IMR-90 (cell line): ENCODE measurements at regions not wholly inside any gene's neighbourhood (a gene's known extent, or its start where the extent isn't known, plus 50 kb on each side); places are given as distances from the start of the nearest gene placed in this dataset.

Experiments used
- ATAC-seq: fragments of 200-7000 bp; cut with Tn5 transposase; 2 replicates; pipeline ENCODE4 v1.9.1; 2020; ENCODE audit warnings: low read depth, mild to moderate bottlenecking, moderate library complexity
- BruUV-seq: library from RNA; stranded (reverse); fragments of 400-500 nt; replicated peaks from 2 replicates; lab custom pipeline; 2021; lab: Mats Ljungman, UMichigan
- CTCF ChIA-PET: fragments of 300-600 bp; formaldehyde crosslinking; extraction: SDS; loops from one replicate; lab custom pipeline; 2021; ENCODE audit warnings: antibody characterized with exemption; lab: Yijun Ruan, JAX
- POLR2A ChIA-PET: fragments of 300-600 bp; sonication (Branson Sonifier 250); formaldehyde crosslinking; loops from one replicate; lab custom pipeline; 2022; ENCODE audit warnings: antibody characterized with exemption; ENCODE audit not compliant: unreplicated experiment; lab: Charles Lee
- DNase-seq: peaks from one replicate; pipeline ENCODE4 v3.0.0; 2013
- H2AFZ ChIP-seq: replicated peaks from 2 replicates; pipeline ENCODE3; 2013; ENCODE audit warnings: low read length, mild to moderate bottlenecking; ENCODE audit not compliant: poor library complexity
- H2AK5ac ChIP-seq: 2 replicates; pipeline ENCODE4 v1.6.1; 2013; ENCODE audit warnings: low read depth, low read length, inconsistent platforms
- H2AK9ac ChIP-seq: replicated peaks from 2 replicates; pipeline ENCODE3; 2013; ENCODE audit warnings: mild to moderate bottlenecking, low read depth, low read length, moderate library complexity; ENCODE audit not compliant: poor library complexity
- H2BK120ac ChIP-seq: 2 replicates; pipeline ENCODE4 v1.6.1; 2013; ENCODE audit warnings: low read depth, low read length, inconsistent platforms
- H2BK15ac ChIP-seq: 3 replicates; pipeline ENCODE4 v1.6.1; 2013; ENCODE audit warnings: low read depth, low read length, inconsistent platforms
- H2BK20ac ChIP-seq: 2 replicates; pipeline ENCODE4 v1.6.1; 2013; ENCODE audit warnings: low read depth, mild to moderate bottlenecking, inconsistent platforms, low read length, moderate library complexity
- H2BK5ac ChIP-seq: 2 replicates; pipeline ENCODE4 v1.6.1; 2013; ENCODE audit warnings: mild to moderate bottlenecking, low read depth, low read length, inconsistent platforms; ENCODE audit not compliant: poor library complexity, severe bottlenecking
- H3K14ac ChIP-seq: replicated peaks from 2 replicates; pipeline ENCODE4 v1.6.1; 2013; ENCODE audit warnings: low read depth, low read length, inconsistent platforms
- H3K18ac ChIP-seq: 2 replicates; pipeline ENCODE4 v1.6.1; 2013; ENCODE audit warnings: low read depth, low read length, control low read depth
- H3K23ac ChIP-seq: 2 replicates; pipeline ENCODE4 v1.6.1; 2013; ENCODE audit warnings: low read depth, low read length, inconsistent platforms
- H3K27ac ChIP-seq: 2 replicates; pipeline ENCODE4 v1.5.1; 2013; ENCODE audit warnings: mild to moderate bottlenecking, control low read depth, low read length; ENCODE audit not compliant: insufficient read depth
- H3K27me3 ChIP-seq: 2 replicates; pipeline ENCODE4 v1.6.1; 2013; ENCODE audit warnings: low read length; ENCODE audit not compliant: control insufficient read depth, insufficient read depth
- H3K36me3 ChIP-seq: 2 replicates; pipeline ENCODE4 v1.6.1; 2013; ENCODE audit warnings: low read length, mixed read lengths; ENCODE audit not compliant: control insufficient read depth, insufficient read depth
- H3K4ac ChIP-seq: 2 replicates; pipeline ENCODE4 v1.6.1; 2013; ENCODE audit warnings: low read depth, low read length, inconsistent platforms
- H3K4me1 ChIP-seq: 2 replicates; pipeline ENCODE4 v1.6.1; 2013; ENCODE audit warnings: low read length, mixed read lengths; ENCODE audit not compliant: control insufficient read depth, insufficient read depth
- H3K4me2 ChIP-seq: 2 replicates; pipeline ENCODE4 v1.6.1; 2013; ENCODE audit warnings: low read depth, mild to moderate bottlenecking, control low read depth, low read length, moderate library complexity
- H3K4me3 ChIP-seq: 2 replicates; pipeline ENCODE4 v1.5.1; 2013; ENCODE audit warnings: low read depth, mild to moderate bottlenecking, control low read depth, low read length, moderate library complexity; ENCODE audit not compliant: insufficient read depth
- H3K56ac ChIP-seq: 2 replicates; pipeline ENCODE4 v1.6.1; 2013; ENCODE audit warnings: low read length, inconsistent platforms; ENCODE audit not compliant: insufficient read depth; ENCODE audit errors: extremely low read depth
- H3K79me1 ChIP-seq, 2 experiments: 2 replicates each; pipeline ENCODE4 v1.6.1; 2013; ENCODE audit warnings: low read length in 2 of 2, inconsistent platforms in 1 of 2, low read depth in 1 of 2
- H3K9ac ChIP-seq: 2 replicates; pipeline ENCODE4 v1.6.1; 2013; ENCODE audit warnings: low read depth, low read length, control low read depth
- H3K9me1 ChIP-seq: 2 replicates; pipeline ENCODE4 v1.6.1; 2013; ENCODE audit warnings: low read length, inconsistent platforms; ENCODE audit not compliant: insufficient read depth
- H3K9me3 ChIP-seq: 2 replicates; pipeline ENCODE4 v1.6.1; 2013; ENCODE audit warnings: low read length; ENCODE audit not compliant: control insufficient read depth, insufficient read depth
- H4K20me1 ChIP-seq: 2 replicates; pipeline ENCODE4 v1.6.1; 2013; ENCODE audit warnings: low read length, inconsistent platforms; ENCODE audit not compliant: insufficient read depth
- H4K5ac ChIP-seq: 2 replicates; pipeline ENCODE4 v1.6.1; 2013; ENCODE audit warnings: mild to moderate bottlenecking, low read depth, low read length, control low read depth
- H4K8ac ChIP-seq, 2 experiments: 2 replicates each; pipeline ENCODE4 v1.6.1; 2013; ENCODE audit warnings: low read depth in 2 of 2, low read length in 2 of 2, control low read depth in 1 of 2, inconsistent platforms in 1 of 2
- H4K91ac ChIP-seq: 2 replicates; pipeline ENCODE4 v1.6.1; 2013; ENCODE audit warnings: low read depth, low read length, inconsistent platforms; ENCODE audit not compliant: insufficient read depth
- ELK1 ChIP-seq: fragments of 150-350 bp; IDR thresholded peaks from 2 replicates; pipeline ENCODE4 v1.6.1; 2016; ENCODE audit warnings: low read depth, mild to moderate bottlenecking, low read length, moderate library complexity, borderline replicate concordance
- SMC3 ChIP-seq: fragments of 150-350 bp; IDR thresholded peaks from 2 replicates; pipeline ENCODE4 v1.6.1; 2016; ENCODE audit warnings: low read depth, mild to moderate bottlenecking, antibody characterized with exemption, low read length, moderate library complexity
- WGBS, 2 experiments: methylation state at CpG; one replicate each; pipeline versions ENCODE4 v1.1.5 to v1.1.7; 2013; ENCODE audit warnings: missing lambda C conversion rate in 2 of 2; ENCODE audit not compliant: insufficient read length in 1 of 2; ENCODE audit errors: extremely low coverage in 2 of 2; 5-methylcytosine and 5-hydroxymethylcytosine counted together
- dilution Hi-C: fragments of 300-500 bp; cut with HindIII; formaldehyde crosslinking; loops from one replicate; pipeline ENCODE4 v1.14.3; 2018; ENCODE audit warnings: low sequenced_read_pairs; ENCODE audit not compliant: unreplicated experiment
- in situ Hi-C: fragments of 300-500 bp; cut with MboI; formaldehyde crosslinking; loops from 3 replicates; pipeline ENCODE4 v1.14.3; 2019; ENCODE audit warnings: low sequenced_read_pairs, inconsistent platforms, mixed read lengths
- intact Hi-C: fragments of 100-400 bp; cut with micrococcal nuclease; formaldehyde crosslinking; loops from 2 replicates; pipeline ENCODE4 v1.10.0; 2022

DNA sequence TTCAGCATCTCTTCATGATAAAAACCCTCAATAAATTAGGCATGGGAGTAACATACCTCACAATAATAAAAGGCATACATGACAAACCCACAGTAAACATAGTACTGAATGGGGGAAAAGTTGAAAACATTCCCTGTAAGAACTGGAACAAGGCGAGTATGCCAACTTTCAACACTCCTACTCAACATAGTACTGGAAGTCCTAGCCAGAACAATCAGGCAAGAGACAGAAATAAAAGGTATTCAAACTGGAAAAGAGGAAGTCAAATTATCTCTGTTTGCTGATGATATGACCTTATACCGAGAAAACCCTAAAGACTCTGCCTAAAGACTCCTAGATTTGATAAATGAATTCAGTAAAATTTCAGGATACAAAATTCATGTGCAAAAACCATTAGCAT is 167.6 kb downstream of the TMEM38B start:
- CTCF ChIA-PET, result no interaction called here
- Histone ChIP-seq H3K56ac (no peak overlapping the region), H3K9ac (no peak overlapping the region), H3K23ac (no peak overlapping the region), H4K5ac (no peak overlapping the region), H3K18ac (no peak overlapping the region), H3K36me3 (no peaks in the 10 kb centered on the region), H3K27me3 (no peaks in the 10 kb centered on the region), H3K79me1 (no peaks in the 10 kb centered on the region), H2BK120ac (no peak overlapping the region), H4K20me1 (no peaks in the 10 kb centered on the region), H3K9me1 (no peaks in the 10 kb centered on the region), H3K4me3 (no peak overlapping the region), H3K4me2 (no peak overlapping the region), H2AK5ac (no peak overlapping the region), H2AFZ (no peak overlapping the region), H3K4ac (no peak overlapping the region), H4K8ac (no peak overlapping the region), H2BK15ac (no peak overlapping the region), H3K4me1 (no peaks in the 10 kb centered on the region), H2BK20ac (no peak overlapping the region), H2AK9ac (no peak overlapping the region), H3K14ac (no peak overlapping the region), H4K91ac (no peak overlapping the region), H2BK5ac (no peak overlapping the region), H3K27ac (no peak overlapping the region), H3K9me3 (no peaks in the 10 kb centered on the region)
- in situ Hi-C loops, result no loop called here
- no peak for TF ChIP-seq SMC3
- TF ChIP-seq ELK1, result no peak
- no TSS peak for BruUV-seq
- intact Hi-C loops, result no loop called here
- dilution Hi-C loops, result no loop called here
- DNase-seq (no peak), ATAC-seq (no peak)
- POLR2A ChIA-PET, result no interaction called here
- WGBS, 2 experiments, result no CpG with 5 or more reads among the region's 2 CpGs
